Trophoblast cell (in vitro differentiated cells and primary cell): ENCODE measurements at regions not wholly inside any gene's neighbourhood (a gene's known extent, or its start where the extent isn't known, plus 50 kb on each side); places are given as distances from the start of the nearest gene placed in this dataset.
"Not testable (repeated sequence)": the region's sequence is repeated elsewhere in the genome, so short reads cannot be mapped to it uniquely, and the experiment has no call there.

Experiments used
- DNase-seq, 2 donors: peaks; one replicate each; pipeline ENCODE4 v3.0.0-alpha.2; 2016
- H2AFZ ChIP-seq: 2 replicates; pipeline ENCODE4 v1.6.1; 2013; ENCODE audit warnings: low read length, moderate library complexity, mild to moderate bottlenecking; ENCODE audit not compliant: insufficient read depth, poor library complexity
- H2AK5ac ChIP-seq: 2 replicates; pipeline ENCODE4 v1.6.1; 2013; ENCODE audit warnings: mild to moderate bottlenecking, low read length
- H2BK120ac ChIP-seq: 2 replicates; pipeline ENCODE4 v1.6.1; 2013; ENCODE audit warnings: low read length, mild to moderate bottlenecking, moderate library complexity; ENCODE audit not compliant: insufficient read depth, poor library complexity
- H2BK12ac ChIP-seq: 2 replicates; pipeline ENCODE4 v1.6.1; 2013; ENCODE audit warnings: mild to moderate bottlenecking, low read length, moderate library complexity
- H2BK5ac ChIP-seq: 2 replicates; pipeline ENCODE4 v1.6.1; 2013; ENCODE audit warnings: low read length, low read depth, moderate library complexity, mild to moderate bottlenecking; ENCODE audit not compliant: poor library complexity
- H3K14ac ChIP-seq: 2 replicates; pipeline ENCODE4 v1.6.1; 2013; ENCODE audit warnings: mild to moderate bottlenecking, low read length
- H3K18ac ChIP-seq: 2 replicates; pipeline ENCODE4 v1.6.1; 2013; ENCODE audit warnings: mild to moderate bottlenecking, low read length
- H3K23ac ChIP-seq: 2 replicates; pipeline ENCODE4 v1.6.1; 2013; ENCODE audit warnings: low read length
- H3K27ac ChIP-seq: 2 replicates; pipeline ENCODE4 v1.5.1; 2013; ENCODE audit warnings: low read depth, mild to moderate bottlenecking, inconsistent platforms, low read length, moderate library complexity
- H3K27me3 ChIP-seq: 2 replicates; pipeline ENCODE4 v1.6.1; 2013; ENCODE audit warnings: inconsistent platforms, mild to moderate bottlenecking, low read length, moderate library complexity; ENCODE audit not compliant: insufficient read depth
- H3K36me3 ChIP-seq, 2 experiments: 1 replicate in 1 of 2; 2 replicates in 1 of 2; pipeline ENCODE4 v1.6.1; 2013; ENCODE audit warnings: low read length in 2 of 2, mild to moderate bottlenecking in 2 of 2, moderate library complexity in 1 of 2; ENCODE audit not compliant: insufficient read depth in 2 of 2, control insufficient read depth in 1 of 2
- H3K4ac ChIP-seq: 2 replicates; pipeline ENCODE4 v1.6.1; 2013; ENCODE audit warnings: low read depth, mild to moderate bottlenecking, low read length, moderate library complexity
- H3K4me1 ChIP-seq, 2 experiments: 1 replicate in 1 of 2; 2 replicates in 1 of 2; pipeline ENCODE4 v1.6.1; 2013; ENCODE audit warnings: low read length in 2 of 2, mild to moderate bottlenecking in 2 of 2, moderate library complexity in 1 of 2; ENCODE audit not compliant: insufficient read depth in 2 of 2, control insufficient read depth in 1 of 2
- H3K4me2 ChIP-seq: 2 replicates; pipeline ENCODE4 v1.6.1; 2013; ENCODE audit warnings: inconsistent platforms, mild to moderate bottlenecking, low read length, moderate library complexity
- H3K4me3 ChIP-seq: 2 replicates; pipeline ENCODE4 v1.5.1; 2013; ENCODE audit warnings: mild to moderate bottlenecking, low read depth, low read length, inconsistent platforms
- H3K79me1 ChIP-seq: one replicate; pipeline ENCODE4 v1.6.1; 2013; ENCODE audit warnings: low read length
- H3K79me2 ChIP-seq: 2 replicates; pipeline ENCODE4 v1.6.1; 2013; ENCODE audit warnings: low read length, mild to moderate bottlenecking; ENCODE audit not compliant: control insufficient read depth, insufficient read depth, poor library complexity
- H3K9ac ChIP-seq: 2 replicates; pipeline ENCODE4 v1.6.1; 2013; ENCODE audit warnings: mild to moderate bottlenecking, low read length
- H3K9me3 ChIP-seq: 2 replicates; pipeline ENCODE4 v1.6.1; 2013; ENCODE audit warnings: low read depth, mild to moderate bottlenecking, control low read depth, inconsistent platforms, low read length; ENCODE audit not compliant: insufficient read depth
- H4K12ac ChIP-seq: 2 replicates; pipeline ENCODE4 v1.6.1; 2013; ENCODE audit warnings: low read depth, mild to moderate bottlenecking, low read length, moderate library complexity
- H4K8ac ChIP-seq: 2 replicates; pipeline ENCODE4 v1.6.1; 2013; ENCODE audit warnings: low read depth, mild to moderate bottlenecking, low read length, moderate library complexity
- H4K91ac ChIP-seq: one replicate; pipeline ENCODE4 v1.6.1; 2013; ENCODE audit warnings: low read depth, mild to moderate bottlenecking, low read length, moderate library complexity
- whole genome bisulfite sequencing: extraction: QIAGEN DNeasy Blood & Tissue Kit; methylation state at CpG from one replicate; pipeline ENCODE4 v1.1.7; 2013; ENCODE audit warnings: missing lambda C conversion rate; ENCODE audit not compliant: insufficient read length, insufficient coverage; ENCODE audit errors: extremely low coverage; 5-methylcytosine and 5-hydroxymethylcytosine counted together

- Histone ChIP-seq H3K27ac (no peak overlapping the region), H3K27me3 (no peaks in the 10 kb centered on the region), H3K4me3 (no peak overlapping the region), H4K8ac (no peak overlapping the region), H3K9me3 (no peaks in the 10 kb centered on the region), H3K23ac (no peak overlapping the region), H3K9ac (no peak overlapping the region), H3K4ac (no peak overlapping the region), H3K4me1 (no peaks in the 10 kb centered on the region), H2BK120ac (no peak overlapping the region), H4K91ac (no peak overlapping the region), H3K18ac (no peak overlapping the region), H4K12ac (no peak overlapping the region), H3K79me2 (no peaks in the 10 kb centered on the region), H2AK5ac (no peak overlapping the region), H3K14ac (no peak overlapping the region), H2BK5ac (no peak overlapping the region), H3K36me3 (peaks cover 0 to 1% of the 10 kb centered on the region in 2 experiments), H2BK12ac (no peak overlapping the region), H3K4me2 (no peak overlapping the region), H3K79me1 (no peaks in the 10 kb centered on the region), H2AFZ (no peak overlapping the region)
- no peak for DNase-seq
- WGBS: no CpG with 5 or more reads among the region's 7 CpGs
Observed at GRCh38 chr7:6917258-6917657, 91.2 kb upstream of the CCZ1B start.

GRCh38 chr7:6919169-6919568 is 93.1 kb upstream of the CCZ1B start:
- H3K79me1 ChIP-seq, H3K27ac ChIP-seq, H3K36me3 ChIP-seq, H2BK12ac ChIP-seq, H3K9ac ChIP-seq, H3K4me3 ChIP-seq, H3K4me1 ChIP-seq, H2BK5ac ChIP-seq, H2BK120ac ChIP-seq, H3K4me2 ChIP-seq, H3K27me3 ChIP-seq, DNase-seq, H3K23ac ChIP-seq, H4K8ac ChIP-seq, H3K4ac ChIP-seq, H3K18ac ChIP-seq, H3K14ac ChIP-seq, H2AFZ ChIP-seq, H2AK5ac ChIP-seq, H4K91ac ChIP-seq, H3K9me3 ChIP-seq, H4K12ac ChIP-seq, H3K79me2 ChIP-seq: not testable (repeated sequence)
- no CpG with 5 or more reads among the region's 9 CpGs for WGBS

- H3K27me3 ChIP-seq, H3K4me1 ChIP-seq, H3K36me3 ChIP-seq, DNase-seq, H3K4me2 ChIP-seq, H3K9ac ChIP-seq, H3K18ac ChIP-seq, H3K79me2 ChIP-seq, H2AK5ac ChIP-seq, H2AFZ ChIP-seq, H3K14ac ChIP-seq, H2BK5ac ChIP-seq, H3K23ac ChIP-seq, H4K8ac ChIP-seq, H3K4me3 ChIP-seq, H4K12ac ChIP-seq, H2BK12ac ChIP-seq, H3K79me1 ChIP-seq, H4K91ac ChIP-seq, H3K27ac ChIP-seq, H3K9me3 ChIP-seq, H2BK120ac ChIP-seq, H3K4ac ChIP-seq: not testable (repeated sequence)
- no CpG with 5 or more reads among the region's 10 CpGs for WGBS
Observed at GRCh38 chr7:6924523-6924922, 98.4 kb upstream of the CCZ1B start.

GRCh38 chr7:6926193-6927174 is 100.4 kb upstream of the CCZ1B start:
- not testable (repeated sequence) for H3K4ac ChIP-seq, H2BK120ac ChIP-seq, H3K18ac ChIP-seq, H2BK5ac ChIP-seq, H3K27me3 ChIP-seq, H3K4me1 ChIP-seq, H3K27ac ChIP-seq, H3K9ac ChIP-seq, H2BK12ac ChIP-seq, H3K4me3 ChIP-seq, H3K36me3 ChIP-seq, H3K79me1 ChIP-seq, H2AK5ac ChIP-seq, H3K4me2 ChIP-seq, H4K12ac ChIP-seq, H3K79me2 ChIP-seq, H4K8ac ChIP-seq, H2AFZ ChIP-seq, DNase-seq, H3K9me3 ChIP-seq, H3K14ac ChIP-seq, H3K23ac ChIP-seq
- WGBS: no CpG with 5 or more reads among the region's 26 CpGs
- H4K91ac ChIP-seq: peak overlapping the region; percentile 11
